HG03442 (cell line): ENCODE measurements at regions not wholly inside any gene's neighbourhood (a gene's known extent, or its start where the extent isn't known, plus 50 kb on each side); places are given as distances from the start of the nearest gene placed in this dataset.
"Not testable (repeated sequence)": the region's sequence is repeated elsewhere in the genome, so short reads cannot be mapped to it uniquely, and the experiment has no call there.

Experiments
- ATAC-seq: cut with Tn5 transposase; IDR thresholded peaks from one replicate; pipeline ENCODE4 v1.9.1; 2021; ENCODE audit warnings: mild to moderate bottlenecking, moderate library complexity; ENCODE audit not compliant: unreplicated experiment

DNA sequence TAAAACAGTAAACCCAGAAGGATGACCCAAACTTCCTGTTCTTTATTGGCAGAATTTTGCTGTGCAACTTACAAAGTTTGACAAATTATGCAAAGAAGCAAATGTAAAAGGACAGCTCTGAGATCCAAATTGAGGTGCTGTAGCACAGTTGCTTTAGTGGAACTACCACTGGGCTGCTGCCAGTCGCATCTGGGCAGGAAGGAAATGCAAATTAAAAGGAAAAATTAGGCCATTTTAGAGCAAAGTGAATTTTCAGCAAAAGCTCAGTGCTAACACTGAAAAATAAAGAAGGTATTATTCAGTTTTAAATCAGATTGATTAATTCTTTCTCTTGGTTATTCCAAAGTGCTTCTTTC lies 104.5 kb downstream of the ZMAT3 start:
- no peak for ATAC-seq

DNA sequence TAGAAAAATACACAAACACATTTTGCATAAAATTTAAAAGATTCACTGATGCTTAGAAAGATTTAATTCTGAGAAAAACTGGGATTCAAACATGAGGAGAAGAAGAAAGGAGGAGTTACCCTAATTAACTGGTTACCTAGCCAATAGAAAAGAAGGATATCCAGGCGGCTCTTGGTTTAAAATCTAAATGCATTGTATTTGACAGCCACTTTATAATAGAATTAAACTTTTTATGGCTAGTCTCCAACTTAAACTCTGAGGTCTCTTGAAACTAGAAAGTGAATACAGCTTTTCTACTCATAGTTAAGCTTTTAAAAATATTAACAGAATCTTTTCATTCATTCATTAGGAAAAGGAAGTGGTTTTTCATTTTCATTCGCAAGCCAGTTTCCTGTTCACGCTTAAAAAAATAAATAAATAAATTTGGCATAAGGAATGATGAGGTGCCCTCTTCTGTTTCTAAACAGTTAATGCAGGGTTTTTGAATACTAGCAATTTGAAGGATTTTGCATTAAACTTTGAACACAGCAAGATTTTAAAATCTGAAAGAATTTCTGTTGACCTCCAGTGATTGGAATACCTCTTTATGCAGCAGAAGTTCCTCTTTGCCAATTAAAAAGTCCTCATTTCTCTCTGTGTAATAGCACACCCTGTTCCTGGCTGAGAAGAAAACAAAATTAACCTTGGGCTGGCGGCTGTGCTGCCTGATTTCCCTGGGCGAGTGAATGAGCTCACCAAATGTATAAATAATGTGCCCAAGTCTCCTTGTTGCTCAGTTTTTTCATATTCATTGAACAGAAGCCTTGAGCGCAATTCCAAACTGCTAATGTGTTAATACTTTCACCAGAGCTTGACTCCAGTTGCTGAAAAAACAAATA lies 105.1 kb downstream of the ZMAT3 start:
- peak; percentile 29 for ATAC-seq

DNA sequence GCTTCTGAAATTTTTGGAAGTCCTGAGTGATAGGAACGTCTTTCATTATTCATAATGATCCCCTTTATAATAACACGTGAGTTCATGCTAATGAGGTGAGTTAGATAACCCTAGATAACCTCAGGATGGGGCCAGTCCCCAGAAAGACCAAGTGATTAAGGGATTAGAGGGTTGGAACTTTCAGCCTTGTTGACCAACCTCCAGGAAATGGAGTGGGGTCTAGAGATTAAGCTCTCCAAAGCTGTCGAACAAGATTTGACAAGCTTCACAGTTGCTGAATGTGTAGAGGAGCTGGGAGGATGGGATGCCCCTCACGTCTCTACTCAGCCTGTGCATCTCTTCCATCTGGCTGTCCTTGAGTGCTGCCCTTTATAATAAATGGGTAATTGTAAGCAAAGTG lies 107.1 kb downstream of the ZMAT3 start:
- ATAC-seq, result no peak

- no peak for ATAC-seq
These were observed 110.7 kb downstream of the ZMAT3 start for GRCh38 chr3:178960918-178961317.

DNA sequence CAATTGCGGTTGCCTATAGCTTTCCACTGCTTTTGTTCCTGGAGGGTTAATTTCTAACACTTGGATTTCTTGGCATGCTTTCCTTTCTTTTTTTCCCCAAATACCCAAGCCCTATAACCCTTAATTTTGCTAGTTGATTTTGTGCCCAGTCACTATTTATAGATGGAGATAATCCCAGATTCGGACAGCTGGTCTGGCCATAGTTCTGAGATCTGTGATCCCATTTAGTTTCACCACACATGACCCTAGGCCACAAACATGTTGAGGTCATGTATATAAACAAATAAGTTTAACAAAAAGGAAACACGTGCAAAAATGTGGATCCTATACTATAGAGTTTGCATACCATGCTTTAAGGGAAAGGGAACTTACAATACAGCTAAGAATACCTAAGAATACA lies 111.4 kb downstream of the ZMAT3 start:
- no peak for ATAC-seq

DNA sequence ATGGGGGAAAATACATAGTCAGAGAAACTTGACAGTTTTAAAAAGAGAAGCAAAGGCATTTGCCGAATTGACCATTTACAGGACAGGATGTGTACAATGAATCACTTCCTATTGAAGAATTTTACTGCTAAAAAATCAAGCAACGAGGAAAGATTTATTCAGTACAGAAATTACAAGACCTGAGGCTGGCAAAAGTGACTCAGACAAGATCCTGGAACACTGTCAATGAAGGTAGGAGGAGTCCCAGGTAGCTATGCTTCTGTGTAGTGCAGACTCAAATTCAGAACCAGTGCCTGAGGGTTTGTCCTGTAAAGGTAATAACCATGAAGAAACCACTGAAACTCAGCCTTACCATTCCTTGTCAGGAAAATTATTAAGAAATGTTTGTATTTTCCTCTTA lies 120.9 kb downstream of the ZMAT3 start:
- ATAC-seq, result no peak

GRCh38 chr3:178949896-178950295 lies 121.7 kb downstream of the ZMAT3 start:
- ATAC-seq, result no peak

DNA sequence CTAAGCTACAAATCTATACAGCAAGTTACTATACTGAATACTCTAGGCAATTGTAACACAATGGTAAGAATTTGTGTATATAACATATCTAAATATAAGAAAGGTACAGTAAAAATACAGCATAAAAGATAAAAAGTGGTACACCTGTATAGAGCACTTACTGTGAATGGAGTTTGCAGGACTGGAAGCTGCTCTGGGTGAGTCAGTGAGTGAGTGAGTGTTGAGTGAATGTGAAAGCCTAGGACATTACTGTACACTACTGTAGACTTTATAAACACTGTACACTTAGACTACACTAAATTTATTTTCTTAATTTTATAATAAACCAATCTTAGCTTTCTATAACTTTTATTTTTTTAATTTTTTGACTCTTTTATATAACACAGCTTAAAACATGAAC lies 123.1 kb downstream of the ZMAT3 start:
- no peak for ATAC-seq

DNA sequence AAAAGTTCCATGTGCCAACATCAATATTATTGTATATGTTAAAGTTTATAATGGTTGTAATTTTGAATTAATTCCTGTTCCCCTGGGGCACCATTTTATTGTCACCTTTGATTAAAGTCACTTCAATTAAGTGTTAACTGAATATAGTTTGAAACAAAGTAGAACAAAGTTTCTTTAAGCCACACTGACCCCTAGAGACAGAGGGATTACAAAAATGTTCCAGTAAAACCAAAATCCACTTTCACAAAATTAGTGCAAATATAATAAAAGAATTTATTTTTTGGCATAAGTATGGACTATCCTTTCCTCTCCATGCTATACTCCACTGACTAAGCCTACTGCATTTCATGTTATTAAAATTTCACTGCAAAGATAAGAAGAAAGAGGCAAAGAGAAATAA lies 123.9 kb downstream of the ZMAT3 start:
- ATAC-seq, result no peak

- not testable (repeated sequence) for ATAC-seq
These were observed 129.3 kb downstream of the ZMAT3 start for GRCh38 chr3:178942261-178942660.

DNA sequence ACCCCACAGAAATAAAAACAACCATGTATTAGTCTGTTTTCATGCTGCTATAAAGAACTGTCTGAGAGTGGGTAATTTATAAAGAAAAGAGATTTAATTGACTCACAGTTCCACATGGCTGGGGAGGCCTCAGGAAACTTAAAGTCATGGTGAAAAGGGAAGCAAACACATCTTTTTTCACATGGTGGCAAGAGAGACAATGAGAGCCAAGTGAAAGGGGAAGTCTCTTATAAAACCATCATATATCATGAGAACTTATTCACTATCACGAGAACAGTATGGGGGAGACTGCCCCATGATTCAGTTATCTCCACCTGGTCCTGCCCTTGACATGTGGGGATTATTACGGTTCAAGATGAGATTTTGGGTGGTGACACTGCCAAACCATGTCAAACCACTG lies 141.5 kb downstream of the ZMAT3 start:
- ATAC-seq, result no peak

GRCh38 chr3:178916223-178916622 lies 155.4 kb downstream of the ZMAT3 start:
- ATAC-seq, result no peak

DNA sequence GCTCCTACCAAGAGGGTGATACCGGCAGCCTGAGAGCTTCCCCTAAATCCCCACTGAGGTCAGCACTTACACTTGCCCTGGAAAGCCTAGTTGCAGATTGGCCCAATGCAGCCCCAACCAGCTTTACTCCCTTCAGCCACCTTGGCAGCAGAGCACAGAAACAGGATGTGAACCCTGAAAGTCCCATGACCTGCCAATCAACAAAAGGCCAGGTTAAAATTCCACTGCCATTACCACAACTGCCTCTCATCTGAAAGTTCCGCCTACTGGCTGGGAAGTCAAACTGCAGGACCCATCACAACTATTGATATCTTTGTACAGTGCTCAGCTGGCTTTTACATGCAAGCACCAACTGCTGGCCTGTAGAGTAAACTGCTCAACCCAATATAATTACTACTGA lies 156.2 kb downstream of the ZMAT3 start:
- ATAC-seq, result no peak

DNA sequence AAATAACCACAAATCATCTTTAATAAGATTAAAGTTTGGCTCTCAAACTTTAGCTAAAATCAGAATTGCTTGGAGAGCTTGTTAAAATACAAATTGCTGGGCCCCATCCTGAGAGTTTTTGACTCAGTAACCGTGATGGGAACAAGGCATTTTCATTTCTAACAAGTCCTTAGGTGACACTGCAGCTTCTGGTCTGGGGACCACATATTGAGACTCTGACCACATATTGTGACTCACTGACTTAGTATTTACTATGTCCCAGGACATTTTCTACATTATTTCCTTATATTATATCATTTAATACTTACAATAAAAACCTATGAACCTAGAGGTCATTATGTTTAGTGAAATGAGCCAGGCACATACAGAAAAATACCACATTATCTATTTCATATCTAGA lies 164.5 kb downstream of the ZMAT3 start:
- ATAC-seq, result no peak

DNA sequence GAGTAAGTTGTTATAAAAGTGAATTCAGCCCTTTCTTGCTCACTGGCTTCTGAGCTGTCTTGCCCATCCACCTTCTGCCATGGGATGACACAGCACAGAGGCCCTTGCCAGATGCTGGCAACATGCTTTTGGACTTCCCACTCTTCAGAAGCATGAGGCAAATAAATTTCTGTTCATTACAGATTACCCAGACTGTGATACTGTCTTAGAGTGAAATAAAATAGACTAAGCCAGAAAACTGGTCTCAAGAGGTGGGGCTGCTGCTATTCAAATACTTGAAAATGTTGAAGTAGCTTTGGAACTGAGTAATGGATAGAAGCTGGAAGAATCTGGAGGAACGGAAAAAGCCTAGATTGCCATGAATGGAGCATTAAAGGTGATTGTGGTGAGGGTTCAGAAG lies 170.4 kb downstream of the ZMAT3 start:
- ATAC-seq, result no peak

GRCh38 chr3:178900029-178900646 lies 171.5 kb downstream of the ZMAT3 start:
- ATAC-seq, result no peak

DNA sequence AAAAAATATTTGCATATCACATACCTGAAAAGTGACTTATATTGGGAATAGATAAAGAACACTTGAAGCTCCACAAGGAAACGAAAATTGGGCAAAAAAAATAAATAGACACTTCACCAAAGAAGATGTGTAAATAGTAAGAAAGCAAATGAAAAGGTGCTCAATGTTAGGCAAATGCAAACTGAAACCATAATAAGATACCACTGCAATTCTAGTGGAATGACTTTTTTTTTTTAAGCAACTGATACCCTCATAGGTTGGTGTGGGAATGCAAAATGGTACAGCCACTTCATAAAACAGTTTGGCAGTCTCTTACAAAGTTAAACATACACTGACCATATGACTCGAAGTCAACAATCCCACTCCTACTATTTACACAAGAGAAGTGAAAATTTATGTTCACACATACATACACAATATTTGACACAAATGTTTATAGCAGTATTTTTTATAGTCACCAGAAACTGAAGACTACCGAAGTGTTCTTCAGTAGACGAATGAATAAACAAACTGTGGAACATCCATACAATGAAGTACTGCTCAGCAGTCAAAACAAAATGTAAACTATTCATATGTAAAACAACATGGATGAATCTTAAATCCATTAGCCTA lies 176.3 kb downstream of the ZMAT3 start:
- no peak for ATAC-seq
